Stimulated activated CD8-positive, alpha-beta memory T cell treated with anti-CD3 and anti-CD28 coated beads, Interleukin-15, amount 100 ng/mL, for 48 hours (primary cell): ENCODE measurements at regions not wholly inside any gene's neighbourhood (a gene's known extent, or its start where the extent isn't known, plus 50 kb on each side); places are given as distances from the start of the nearest gene placed in this dataset.

Experiments
- DNase-seq, 2 donors: peaks; one replicate each; pipeline ENCODE4 v3.0.0-alpha.2; 2020; ENCODE audit warnings: low read depth in 2 of 2

DNA sequence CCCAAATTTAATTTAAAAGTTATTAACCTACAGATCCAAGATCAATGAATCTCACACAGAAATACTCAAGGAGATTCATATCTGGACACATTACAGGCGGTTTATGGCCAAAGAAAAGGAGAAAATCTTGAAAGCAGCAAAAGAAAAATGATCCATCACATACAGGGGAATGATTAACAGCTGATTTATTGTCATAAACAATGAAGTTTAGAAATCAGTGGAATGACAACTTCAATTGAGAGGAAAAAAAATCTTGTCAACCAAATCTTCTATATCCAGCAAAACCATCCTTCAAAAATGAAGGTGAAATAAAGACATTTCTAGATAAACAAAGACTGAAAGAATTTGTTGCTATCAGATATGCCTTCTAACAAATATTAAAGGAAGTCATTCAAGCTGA, 156.2 kb upstream of the SEMA6D start:
- no peak for DNase-seq

DNA sequence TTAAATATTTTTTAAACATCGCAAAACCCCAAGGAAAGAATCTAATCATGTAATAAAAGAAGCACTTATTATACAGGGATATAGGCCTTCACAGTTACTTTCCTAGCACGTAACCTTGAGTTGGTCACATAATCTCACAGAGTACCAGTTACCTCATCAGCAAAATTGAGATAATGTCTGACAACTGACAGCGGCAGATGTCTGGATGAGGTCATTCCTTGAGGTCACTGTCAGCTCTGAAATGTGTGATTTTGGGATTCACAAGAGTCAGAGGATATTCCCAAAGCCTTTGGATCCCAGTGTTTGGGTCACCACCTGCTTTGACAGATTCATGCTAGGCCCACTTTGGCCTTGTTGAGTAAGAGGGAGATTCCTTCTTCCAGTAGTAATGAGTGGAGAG, 151.4 kb upstream of the SEMA6D start:
- DNase-seq, result no peak

DNA sequence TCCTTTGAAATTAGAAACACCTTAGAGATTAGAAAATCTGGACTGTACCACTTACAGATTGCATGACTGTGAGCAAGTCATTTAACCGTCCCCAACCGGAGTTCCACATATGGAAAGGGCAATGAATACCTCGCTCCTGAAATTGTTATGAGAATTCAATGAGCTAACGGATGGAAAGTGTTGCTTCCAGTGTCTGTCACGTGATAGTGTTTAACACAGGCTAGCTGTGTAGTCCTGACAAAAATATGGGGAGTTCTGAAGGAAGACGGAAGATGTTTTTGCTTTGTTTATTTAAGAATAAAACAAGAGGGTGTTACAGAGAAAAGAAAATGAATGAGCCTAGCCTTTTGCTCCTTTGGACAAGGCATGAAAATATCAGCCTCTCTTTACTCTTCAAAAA, 150.7 kb upstream of the SEMA6D start:
- no peak for DNase-seq

DNA sequence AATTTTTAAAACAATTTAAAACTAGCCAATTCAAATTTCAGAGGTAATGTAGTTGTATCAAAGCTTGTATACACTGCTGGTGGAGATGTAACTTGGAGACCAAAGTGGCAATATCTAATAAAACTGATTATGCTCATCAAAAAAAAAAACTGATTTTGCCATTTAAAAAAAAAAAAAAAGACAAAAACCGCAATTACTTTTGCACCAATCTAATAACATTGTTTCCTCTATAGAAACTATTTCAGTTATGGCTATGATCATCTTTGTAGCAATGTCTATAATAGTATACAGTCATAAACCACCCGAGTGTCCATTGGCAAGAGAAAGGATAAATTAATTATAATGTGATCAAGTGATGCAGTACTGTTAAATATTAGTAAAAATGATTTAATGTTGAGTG, 149.3 kb upstream of the SEMA6D start:
- DNase-seq, result no peak

DNA sequence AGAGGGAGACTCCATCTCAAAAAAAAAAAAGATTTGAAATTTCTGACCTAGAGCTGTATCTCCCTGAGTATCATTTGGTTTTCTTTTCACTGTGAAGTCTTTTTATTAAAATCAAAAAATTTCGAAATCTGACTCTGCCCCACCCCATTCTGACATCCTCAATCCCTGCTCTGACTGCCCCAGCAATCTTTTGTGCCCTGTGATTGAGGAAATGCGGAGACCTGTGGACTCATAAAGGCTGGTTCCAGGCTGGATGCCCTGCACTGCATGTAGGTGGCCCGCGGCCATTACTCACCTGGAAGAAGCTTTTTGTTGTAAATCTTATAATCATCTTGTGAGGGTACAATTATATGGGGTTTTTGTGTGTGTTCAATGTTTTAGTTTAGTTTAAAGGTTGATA, 147.3 kb upstream of the SEMA6D start:
- no peak for DNase-seq

DNA sequence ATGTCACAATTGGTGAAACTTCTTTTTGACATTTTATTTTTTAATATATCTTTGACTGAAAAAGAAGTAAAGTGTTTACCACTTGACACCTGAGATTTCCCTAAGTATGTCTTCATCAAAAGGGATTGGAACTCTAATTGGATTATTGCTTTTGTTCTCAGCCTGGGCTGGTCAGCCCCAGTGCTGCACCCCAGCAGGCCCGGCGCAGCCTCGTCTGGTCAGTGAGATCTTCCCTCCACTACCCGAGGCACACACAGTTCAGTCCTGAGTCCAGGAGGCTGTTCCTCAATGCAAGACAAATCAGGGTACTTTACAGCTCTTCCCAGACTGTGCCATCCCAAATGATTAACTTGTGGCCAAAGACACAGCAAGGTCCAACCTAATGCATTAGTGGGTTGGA, 146.9 kb upstream of the SEMA6D start:
- no peak for DNase-seq

DNA sequence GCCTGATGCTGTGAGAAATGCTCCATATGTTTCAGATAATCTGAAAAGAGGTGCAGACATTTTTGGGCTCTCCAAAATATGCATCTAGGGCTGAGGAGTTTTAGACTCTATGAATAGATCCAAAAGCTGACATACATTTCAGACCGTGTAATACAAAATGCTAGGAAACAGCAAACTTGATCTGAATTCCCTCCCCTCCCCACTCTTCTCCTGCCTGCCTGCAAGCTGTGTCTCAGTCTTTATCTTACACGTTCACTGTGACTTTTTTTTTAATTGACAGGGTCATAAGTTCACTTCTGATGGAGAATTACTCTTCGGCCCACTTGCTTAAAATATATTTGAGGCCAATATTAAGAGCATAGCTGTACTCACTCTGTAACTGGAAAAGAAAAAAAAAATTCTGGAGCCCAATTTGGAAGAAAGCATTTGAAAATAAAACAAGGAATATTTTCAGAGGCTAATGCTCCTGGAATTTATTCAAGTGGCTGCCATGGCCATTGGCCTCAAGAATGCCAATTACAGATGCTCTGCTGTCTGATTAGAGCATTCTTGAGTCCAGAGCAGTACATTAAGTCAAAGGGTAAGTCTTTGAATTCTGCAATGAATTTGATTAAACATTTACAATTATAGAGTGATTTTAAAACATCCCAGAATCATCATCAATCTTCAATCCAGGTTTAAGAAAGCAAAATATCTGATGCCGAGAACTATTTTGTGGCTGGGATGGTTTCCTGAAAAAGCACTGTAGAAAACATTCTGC, 146.2 kb upstream of the SEMA6D start:
- DNase-seq, result no peak

DNA sequence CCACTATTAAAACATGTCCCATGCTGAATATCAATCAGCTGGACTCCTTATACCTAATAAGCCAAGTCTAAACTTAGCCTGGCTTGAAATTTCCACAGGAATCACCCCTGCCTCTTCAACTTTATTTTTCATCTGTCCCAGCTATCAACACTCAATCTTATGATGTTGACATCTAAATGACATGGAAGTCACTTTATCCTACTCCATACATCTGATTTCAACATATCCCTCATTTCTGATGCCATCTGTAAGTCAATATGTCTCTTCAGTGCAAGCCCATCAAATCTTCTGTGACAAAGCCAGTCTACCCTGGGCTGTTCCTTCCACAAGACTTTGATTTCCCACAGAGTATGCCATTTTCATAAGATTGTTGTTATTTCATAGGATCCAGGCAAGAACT, 143.6 kb upstream of the SEMA6D start:
- no peak for DNase-seq

DNA sequence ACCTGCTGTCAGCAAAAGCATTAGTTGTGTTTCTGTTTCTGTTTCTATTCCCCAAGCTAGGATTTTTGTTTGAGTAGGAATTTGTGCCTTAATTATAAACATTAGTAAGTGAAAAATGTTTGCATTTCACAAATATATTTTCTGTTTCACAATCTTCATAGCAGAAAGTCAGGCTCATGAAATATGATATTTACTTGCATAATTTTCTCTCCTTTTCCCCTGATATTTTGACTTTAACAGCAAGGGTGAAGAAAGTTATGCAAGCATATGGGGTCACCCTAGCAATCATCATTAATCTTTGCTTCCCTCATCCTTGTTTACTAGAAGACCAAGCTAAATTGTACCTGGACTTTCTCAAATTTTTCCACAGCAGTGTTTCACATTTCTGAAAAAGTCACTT, 140.3 kb upstream of the SEMA6D start:
- DNase-seq, result no peak

DNA sequence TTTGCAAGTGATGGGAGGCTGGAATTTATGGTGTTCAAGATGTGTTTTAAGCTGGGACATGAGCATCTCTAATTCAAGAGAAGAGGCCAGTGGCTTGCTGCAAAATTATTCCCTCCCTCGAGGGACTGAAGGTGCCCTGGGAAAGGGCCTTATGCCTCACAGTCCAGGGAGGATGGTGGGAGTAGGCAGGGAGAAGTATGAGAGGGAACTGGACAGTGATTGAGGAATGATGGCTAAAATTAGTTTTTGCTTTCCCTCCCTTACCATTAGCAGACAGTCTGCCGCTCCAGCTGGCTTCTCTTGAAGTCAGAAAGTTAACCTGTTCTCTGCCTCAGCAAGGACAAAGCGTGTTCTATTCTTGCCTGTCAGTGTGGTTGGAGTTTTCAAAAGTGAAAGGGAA, 139.8 kb upstream of the SEMA6D start:
- DNase-seq, result no peak

DNA sequence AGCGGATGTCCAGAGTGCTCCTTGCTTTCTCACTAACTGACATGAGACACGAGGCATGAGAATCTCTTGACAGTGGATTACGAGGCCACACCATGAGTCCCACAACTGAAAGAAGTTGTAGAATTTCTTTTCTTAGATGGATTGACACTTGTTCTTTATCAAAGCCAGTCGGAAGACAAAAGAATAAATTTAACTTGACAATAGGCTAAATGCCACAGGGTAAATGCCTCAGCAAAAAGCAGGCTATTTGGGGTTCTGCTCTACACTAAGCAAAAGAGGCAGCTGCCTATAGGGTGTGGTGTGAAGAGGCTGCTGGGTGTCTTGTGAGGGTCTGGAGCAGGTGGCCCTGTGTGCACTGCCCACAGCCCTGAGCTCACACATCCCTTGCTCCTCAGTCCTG, 135.1 kb upstream of the SEMA6D start:
- no peak for DNase-seq

DNA sequence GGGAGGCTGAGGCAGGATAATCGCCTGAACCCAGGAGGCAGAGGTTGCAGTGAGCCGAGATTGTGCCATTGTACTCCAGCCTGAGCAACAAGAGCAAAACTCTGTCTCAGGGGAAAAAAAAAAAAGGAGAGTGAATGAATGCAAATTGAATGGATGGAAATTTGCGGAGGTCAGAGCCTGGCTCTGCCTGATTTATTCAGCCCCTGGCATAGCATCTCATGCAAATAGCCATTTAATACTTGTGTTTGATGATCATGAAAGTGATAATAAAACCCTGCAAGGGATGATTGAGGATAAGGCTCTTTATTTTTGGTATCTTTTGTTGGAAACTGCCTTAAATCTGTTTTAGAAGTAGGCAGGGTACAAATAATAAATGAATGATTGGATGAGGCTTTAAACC, 133.0 kb upstream of the SEMA6D start:
- DNase-seq, result no peak

DNA sequence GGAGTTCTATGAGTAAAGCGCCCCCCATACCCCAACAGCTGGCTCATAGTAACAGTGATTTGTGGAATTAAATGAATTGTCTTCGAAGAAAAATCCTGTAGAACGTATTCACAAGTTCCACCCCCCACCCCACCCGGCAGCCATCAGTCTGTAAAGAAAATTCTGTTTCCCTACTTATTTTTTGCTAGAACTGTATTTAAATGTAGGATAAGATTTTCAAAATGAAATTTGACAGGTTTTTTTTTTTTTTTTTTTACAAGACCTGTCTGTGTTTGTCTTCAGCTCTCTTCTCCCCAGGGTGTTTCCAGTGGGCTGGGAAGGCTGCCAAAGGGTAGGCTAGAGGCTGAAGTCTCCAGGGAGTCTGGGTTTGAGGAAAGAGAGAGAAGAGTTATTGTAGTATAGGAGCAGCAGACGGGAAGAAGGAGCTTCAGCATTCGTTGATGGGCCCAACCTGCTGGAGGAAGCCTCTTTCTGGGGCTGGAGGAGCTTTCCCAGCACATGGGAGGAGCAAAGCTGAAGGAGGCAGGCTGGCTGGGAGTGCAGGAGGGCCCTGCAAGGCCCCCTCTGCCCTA, 130.6 kb upstream of the SEMA6D start:
- no peak for DNase-seq

DNA sequence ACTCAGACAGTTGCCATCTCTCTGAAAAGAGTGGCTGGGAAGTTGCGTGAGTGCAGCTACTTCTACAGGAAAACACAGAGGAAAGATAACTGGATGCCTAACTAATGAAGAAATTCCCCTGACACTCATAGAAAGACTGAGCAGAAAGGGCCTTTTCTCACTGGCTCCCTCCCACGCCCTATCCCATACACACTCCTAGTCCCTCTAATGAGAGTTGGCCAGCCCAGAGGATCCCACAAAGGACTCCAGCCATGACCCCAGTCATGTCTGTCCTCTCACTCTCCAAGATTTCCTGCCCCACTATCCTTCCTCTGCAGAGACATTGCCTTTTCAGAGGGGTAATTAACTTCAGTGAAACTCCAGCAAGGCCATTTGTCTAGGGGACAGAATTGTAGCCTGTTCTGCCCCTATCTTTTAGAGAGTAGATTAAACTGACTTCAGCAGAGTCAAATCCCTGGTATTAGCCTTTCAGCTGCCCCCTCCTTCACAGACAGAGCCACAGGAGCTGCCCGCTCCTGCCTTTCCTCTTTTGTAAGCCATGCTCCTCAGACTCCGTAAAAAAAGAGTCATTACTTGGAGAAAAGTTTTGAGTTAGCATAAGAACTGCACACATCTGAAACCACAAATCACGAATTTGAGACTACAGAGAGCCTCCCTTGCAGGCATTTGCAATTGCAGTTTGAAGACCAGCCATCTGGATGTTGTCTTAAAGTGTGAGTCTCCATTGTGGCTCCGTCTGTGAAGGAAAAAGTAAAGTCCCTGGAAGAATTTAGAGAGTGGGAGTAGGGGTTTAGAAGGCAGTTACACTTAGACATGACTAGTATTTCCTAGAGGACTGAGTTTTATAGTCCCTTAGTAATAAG, 129.1 kb upstream of the SEMA6D start:
- no peak for DNase-seq

DNA sequence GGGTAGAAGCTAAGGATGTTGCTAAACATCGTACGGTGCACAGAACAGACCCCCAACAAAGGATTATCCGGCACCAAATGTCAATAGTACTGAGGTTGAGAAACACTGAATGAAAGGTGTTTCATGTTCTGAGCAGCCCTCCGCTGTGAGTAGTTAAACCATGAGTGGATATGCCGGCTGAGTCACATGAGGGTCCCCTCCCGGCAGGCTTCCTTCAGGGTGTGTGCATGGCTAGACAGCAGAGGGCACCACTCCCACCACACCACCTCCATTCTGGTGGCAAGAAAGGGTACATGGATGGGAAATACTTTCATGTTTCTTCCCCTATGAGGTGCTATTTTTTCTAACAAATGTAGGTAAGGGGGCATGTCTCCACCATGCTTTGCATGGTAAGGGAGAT, 128.3 kb upstream of the SEMA6D start:
- no peak for DNase-seq

DNA sequence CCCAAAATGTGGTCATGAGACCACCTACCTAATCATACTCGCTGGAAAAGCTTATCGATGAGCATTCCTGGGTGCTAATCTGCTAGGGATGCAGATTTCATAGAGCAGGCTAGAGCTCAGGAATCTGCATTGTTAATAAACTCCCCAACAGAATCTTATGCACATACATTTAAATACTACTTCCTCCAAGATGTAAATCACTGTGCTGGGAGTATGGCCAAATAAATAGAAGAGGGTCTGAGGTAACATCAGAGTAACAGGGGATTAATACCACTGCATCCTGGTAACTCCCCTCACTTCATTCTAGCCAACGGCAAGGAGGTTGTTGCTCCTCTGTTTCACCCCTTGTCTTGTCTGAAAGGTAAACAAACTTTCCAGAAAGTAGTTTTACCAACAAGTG, 118.3 kb upstream of the SEMA6D start:
- no peak for DNase-seq

DNA sequence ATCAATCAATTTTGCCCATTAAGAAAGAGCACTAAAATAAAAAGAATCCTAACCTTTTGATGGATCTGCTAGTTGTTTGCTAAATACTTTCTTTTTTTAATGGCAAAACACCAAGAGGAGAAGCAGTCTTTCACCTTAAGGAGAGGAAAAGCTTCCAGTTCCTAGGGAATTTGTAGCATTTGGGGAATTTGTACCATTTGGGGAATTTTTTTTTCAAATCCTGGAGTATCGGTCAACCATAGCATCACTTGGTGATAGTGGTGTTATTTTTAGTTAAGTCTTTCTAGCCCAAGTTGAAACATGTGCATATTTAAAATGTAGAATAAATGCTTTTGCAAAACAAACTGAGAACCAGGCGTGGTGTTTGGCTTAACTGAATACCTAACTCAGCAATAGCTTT, 117.5 kb upstream of the SEMA6D start:
- DNase-seq, result no peak

DNA sequence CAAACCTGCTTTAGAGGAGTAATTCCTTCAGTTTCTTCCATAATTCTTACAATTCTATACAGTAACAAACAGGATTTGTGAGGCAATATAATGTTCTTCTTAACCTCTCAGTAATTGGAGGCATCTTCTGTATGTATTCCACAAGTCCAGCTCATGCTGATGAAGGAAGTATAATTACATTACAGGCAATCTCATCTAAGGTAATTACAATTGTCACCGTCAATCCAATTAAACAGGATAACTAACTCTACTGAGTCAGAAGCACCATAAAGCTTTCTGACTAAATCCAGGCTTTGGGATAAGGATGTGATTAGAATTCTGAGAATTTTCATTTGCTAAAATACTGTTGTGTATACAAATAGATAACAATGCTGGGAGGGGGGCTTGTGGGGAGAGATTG, 115.2 kb upstream of the SEMA6D start:
- no peak for DNase-seq

DNA sequence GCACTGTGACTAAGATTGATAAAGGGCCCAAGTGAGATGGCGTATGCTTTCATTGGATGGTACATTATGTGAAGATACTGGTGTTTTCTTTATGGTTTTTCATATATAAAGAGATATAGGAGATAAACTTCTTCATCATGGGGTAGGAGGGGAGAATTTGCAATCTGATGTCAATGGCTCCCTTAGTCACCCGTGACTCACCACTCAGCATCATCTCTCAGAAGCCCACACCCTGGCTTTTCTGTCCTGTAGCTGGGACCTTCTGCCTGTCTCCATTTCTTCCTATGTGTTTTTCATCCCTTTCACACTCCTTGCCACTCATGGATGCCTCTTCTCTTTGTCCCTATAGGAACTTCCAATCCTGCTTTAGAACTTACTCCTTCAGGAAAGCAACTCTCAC, 114.3 kb upstream of the SEMA6D start:
- DNase-seq, result no peak

DNA sequence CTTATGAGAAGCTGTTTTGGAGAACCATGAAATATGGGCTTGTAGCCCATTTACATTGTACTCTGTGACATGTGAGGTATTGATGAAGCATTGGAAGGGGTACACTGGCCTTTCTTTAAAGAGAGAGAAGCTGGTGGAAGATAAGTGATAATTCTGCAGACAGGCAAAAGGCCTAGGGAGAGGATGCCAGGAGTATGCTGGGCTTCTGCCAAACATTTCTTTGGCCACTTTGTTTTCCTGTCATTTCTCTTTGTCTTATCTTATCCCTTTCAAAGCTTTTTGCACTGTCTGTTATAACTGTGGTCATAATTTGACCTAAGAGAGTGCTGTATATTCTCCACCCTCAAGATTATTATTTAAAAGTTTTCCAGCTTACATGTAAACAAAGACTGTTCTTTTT, 109.6 kb upstream of the SEMA6D start:
- no peak for DNase-seq

DNA sequence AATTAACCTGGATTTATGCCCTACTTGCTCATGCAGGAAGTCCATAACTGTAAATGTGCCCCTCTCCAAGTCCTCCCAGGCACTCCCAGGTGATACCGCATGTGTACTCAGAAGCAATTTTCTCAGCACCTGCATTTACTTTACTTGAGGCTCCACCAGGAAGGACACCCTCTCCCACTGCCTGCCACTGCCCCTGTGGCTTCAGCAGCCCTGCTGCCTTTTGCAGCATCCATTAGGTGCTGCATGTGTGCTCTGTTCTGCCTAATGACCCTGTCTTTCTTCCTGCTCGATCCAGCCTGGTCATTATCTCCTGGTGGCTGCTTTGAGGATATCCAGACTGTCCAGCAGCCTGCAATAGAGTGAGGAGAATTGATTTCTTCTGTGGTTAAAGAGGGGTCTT, 107.6 kb upstream of the SEMA6D start:
- no peak for DNase-seq

DNA sequence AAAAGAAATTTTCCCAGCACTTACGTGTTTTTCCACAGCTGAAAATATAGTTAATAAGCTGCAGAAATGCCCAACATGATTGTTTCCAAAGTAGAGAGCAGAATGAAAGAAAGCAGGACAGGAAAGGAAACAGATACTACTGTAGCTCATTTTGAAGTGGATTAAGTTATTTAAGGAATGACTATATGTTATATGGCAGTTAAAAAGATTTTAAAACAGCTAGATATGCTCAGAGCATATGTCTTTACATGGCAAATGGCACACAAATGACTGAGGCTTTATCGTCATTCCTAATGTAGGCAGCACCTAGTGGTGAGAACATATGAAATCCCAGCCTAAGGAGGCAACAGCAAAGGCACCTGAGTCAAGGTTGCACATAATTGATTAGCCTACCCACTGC, 106.6 kb upstream of the SEMA6D start:
- no peak for DNase-seq

DNA sequence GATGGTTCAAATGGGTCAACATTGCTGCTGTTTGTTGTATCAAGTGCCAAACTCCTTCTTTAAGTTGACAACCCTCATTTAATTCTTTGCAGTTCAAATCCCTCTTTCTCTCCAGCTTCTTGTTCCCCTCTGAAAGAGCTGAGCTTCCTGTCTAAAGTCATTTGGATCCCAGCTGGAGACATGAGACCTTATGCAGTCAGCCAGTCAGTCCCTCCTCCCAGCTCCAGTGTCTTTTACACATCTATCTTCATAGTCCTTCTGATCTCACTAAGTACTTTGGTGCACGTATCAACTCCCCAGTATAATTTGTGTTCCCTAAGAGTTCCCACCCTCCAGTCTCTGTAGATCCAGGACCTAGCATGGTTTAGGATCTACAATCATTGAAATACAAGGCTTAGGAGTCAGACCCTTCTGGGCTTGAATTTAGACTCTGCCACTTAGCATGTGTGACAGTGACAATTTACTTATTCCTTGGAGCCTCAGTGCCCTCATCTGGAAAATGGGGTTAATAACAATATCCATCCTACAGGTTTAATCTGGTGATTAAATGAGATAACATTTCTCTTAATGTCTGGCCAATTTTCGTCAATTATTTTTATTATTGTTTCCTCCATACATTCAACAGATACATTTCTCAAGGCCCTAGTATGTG, 102.8 kb upstream of the SEMA6D start:
- no peak for DNase-seq
